ENCODE measurements at regions not wholly inside any gene's neighbourhood (a gene's known extent, or its start where the extent isn't known, plus 50 kb on each side); places are given as distances from the start of the nearest gene placed in this dataset.
"Not testable (repeated sequence)": the region's sequence is repeated elsewhere in the genome, so short reads cannot be mapped to it uniquely, and the experiment has no call there.

DNA sequence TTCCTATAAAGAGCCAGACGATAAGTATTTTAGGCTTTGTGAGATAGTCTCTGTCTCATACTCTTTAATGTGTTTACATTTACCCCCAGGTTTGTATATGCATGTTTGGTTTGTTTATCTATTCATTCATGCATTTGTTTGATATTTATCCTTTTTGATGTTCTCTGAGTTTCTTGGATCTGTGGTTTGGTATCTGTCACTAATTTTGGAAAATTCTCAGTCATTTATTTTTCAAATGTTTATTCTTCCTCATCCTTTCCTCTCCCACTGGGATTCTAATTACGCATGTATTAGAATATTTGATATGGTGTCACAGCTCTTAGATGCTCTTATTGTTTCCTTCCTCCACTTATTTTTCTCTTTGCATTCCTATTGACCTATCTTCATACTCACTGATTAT lies 143.2 kb downstream of the KBTBD2 start:
- H3K4me3 ChIP-seq; intact Hi-C loops (cut with DNase I); H3K9me3 ChIP-seq: not testable (repeated sequence)

DNA sequence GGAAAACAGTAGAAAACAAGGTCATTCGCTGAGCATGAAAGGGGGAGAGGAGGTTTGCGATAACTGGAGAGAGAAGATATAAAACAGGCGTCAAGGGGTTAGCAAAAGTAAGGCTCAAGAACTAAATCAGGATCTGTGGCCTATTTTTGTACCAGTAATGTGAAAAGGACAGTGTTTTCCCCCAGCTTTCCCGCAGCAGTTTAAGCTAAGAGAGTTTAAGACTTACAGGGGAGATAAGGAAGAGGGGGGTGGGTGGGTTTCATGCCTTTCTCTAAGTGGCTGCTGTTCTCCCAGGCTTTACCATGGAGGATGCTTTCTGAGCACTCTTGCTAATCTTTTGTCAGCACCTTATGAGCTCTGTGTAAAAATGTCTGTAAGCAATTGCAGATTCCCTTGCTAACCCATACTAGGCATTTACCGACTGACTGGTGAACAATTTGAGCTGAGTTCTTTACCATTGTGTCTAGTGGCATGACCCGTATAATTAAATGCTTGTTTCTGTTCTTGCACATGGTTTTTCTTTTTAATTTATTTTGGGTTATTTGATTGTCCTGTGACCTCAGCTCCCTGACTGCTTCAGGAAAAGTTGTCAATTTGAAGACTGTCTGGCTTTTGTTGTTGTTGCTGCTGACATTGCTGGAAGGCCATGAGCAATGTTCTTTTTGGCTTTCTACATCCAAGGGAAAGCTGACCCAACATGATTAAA lies 144.0 kb downstream of the KBTBD2 start:
- H3K9me3 ChIP-seq; H3K27me3 ChIP-seq; H3K4me1 ChIP-seq; DNase-seq (ENCODE audit: extremely low spot score in 2 of 2); H3K4me3 ChIP-seq; intact Hi-C loops (cut with DNase I); H3K36me3 ChIP-seq; H3K27ac ChIP-seq: not testable (repeated sequence)

More for the DNA sequence above, 143.2 kb downstream of the KBTBD2 start:
- not testable (repeated sequence) for H3K36me3 ChIP-seq; H3K27ac ChIP-seq; H3K4me1 ChIP-seq; DNase-seq (ENCODE audit: extremely low spot score in 2 of 2); H3K27me3 ChIP-seq

DNA sequence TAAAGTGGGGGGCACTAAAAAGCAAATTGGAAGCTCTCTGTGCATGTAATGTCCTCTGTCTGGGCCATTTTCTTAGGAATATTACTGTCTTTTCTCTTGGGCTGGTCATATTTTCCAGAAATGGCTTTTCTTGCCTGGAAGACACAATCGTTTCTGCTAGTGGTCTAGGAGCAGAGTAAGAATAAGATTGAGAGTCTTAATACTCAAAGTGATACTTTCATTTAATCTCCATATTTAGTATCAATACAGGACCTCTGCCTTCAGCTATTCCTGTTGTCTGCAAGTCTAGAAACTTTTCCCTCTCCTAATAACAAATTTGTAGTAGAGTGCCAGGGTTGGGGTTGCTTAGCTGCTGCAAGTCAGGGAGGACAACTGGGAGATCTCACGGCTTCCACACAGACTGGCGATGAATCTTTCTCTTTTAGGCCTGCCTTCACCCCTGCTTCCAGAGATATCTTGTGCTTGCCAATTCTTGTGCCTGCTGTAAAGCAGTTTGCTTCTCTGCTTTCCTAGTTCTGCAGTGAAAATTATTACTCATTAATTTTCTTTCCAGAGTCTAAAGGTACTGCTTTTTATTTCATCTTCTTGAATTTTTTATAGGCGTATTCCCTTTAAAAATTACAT lies 149.6 kb downstream of the KBTBD2 start:
- H3K36me3 ChIP-seq; H3K4me3 ChIP-seq; H3K4me1 ChIP-seq; H3K27ac ChIP-seq; DNase-seq (ENCODE audit: extremely low spot score in 2 of 2); intact Hi-C loops (cut with DNase I); H3K9me3 ChIP-seq; H3K27me3 ChIP-seq: not testable (repeated sequence)

DNA sequence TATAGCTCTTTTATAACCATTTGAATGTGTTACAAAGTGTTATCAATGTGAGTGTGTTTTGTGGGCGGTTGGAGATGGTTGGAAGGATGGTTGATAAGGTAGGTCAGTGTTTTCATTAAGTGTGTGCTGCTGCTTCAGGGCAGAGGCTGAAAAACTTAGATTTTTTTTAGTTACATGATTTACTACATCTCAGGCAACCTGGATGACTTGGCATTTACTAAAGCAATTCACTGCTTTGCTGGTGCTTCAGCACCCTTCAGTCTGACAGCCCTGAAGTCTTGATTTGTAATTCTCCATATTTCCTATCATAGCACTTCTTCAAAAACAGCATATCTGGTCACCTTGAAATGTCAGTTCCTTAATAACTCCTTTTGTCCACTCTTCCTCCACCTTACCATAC lies 151.8 kb downstream of the KBTBD2 start:
- intact Hi-C loops (cut with DNase I); H3K9me3 ChIP-seq; H3K27ac ChIP-seq; H3K4me1 ChIP-seq; H3K27me3 ChIP-seq; DNase-seq (ENCODE audit: extremely low spot score in 2 of 2); H3K36me3 ChIP-seq; H3K4me3 ChIP-seq: not testable (repeated sequence)

DNA sequence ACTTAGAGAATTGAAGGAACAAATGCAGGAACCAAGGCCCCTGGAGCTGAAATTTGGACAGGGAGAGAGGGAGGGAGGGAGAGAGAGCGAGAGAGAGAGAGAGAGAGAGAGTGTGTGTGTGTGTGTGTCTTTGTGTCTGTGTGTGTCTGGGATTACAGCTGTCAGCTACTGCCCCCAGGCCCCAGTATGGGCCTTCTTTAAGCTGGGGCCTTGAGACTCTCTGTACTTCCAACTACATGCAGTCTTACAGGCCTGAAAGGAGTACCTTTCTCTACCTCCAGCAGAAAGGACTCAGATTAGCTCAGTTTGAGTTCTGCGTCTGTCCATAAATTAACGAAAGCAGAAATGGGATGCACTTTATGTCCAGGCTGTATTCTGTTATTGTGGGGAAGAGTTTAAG lies 153.2 kb downstream of the KBTBD2 start:
- H3K36me3 ChIP-seq; H3K4me1 ChIP-seq; intact Hi-C loops (cut with DNase I); H3K27ac ChIP-seq; H3K9me3 ChIP-seq; H3K4me3 ChIP-seq; H3K27me3 ChIP-seq; DNase-seq (ENCODE audit: extremely low spot score in 2 of 2): not testable (repeated sequence)

DNA sequence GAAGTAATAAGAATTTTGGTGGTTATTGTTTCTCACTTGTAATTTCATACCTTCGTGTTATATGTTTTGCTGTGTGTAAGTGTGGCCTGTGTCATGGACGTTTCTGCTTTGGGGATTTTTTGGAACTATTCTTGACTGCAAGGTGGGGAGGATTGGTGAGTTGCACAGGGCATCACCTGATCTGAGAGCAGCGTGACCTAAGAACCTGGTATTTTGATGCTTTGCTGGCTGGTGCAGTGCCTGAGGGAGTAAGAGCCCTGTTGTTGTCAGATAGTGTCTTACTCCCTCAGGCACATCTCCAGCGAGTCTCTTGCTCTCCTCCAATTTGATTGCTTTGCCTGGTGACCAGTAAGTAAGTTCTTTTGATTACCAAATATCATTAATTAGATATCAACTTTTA lies 158.8 kb downstream of the KBTBD2 start:
- intact Hi-C loops (cut with DNase I); DNase-seq (ENCODE audit: extremely low spot score in 2 of 2); H3K27ac ChIP-seq: not testable (repeated sequence)

DNA sequence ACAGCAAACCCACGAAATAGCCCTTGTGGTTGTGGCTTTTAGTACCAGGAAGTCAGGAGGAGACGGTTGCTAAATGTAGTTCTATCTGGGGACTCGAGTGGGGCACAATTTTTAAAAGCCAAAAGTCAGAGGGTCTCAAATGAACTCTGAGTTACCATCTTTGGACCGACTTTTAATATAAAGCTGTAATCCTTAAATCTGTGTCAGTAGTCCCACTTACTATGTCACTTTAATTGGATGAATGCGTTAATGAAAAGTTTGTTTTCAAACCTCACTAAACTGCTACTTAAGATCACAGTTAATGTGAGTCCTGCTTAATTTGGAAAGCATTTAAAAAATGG lies 162.3 kb downstream of the KBTBD2 start:
- H3K4me1 ChIP-seq; intact Hi-C loops (cut with DNase I); DNase-seq (ENCODE audit: extremely low spot score in 2 of 2); H3K27ac ChIP-seq; H3K9me3 ChIP-seq; H3K36me3 ChIP-seq; H3K27me3 ChIP-seq: not testable (repeated sequence)
- H3K4me3 ChIP-seq, result peak overlapping the region; percentile 62 to 89

More for the DNA sequence above, 158.8 kb downstream of the KBTBD2 start:
- H3K36me3 ChIP-seq, H3K4me3 ChIP-seq, H3K27me3 ChIP-seq, H3K4me1 ChIP-seq, H3K9me3 ChIP-seq: not testable (repeated sequence)

DNA sequence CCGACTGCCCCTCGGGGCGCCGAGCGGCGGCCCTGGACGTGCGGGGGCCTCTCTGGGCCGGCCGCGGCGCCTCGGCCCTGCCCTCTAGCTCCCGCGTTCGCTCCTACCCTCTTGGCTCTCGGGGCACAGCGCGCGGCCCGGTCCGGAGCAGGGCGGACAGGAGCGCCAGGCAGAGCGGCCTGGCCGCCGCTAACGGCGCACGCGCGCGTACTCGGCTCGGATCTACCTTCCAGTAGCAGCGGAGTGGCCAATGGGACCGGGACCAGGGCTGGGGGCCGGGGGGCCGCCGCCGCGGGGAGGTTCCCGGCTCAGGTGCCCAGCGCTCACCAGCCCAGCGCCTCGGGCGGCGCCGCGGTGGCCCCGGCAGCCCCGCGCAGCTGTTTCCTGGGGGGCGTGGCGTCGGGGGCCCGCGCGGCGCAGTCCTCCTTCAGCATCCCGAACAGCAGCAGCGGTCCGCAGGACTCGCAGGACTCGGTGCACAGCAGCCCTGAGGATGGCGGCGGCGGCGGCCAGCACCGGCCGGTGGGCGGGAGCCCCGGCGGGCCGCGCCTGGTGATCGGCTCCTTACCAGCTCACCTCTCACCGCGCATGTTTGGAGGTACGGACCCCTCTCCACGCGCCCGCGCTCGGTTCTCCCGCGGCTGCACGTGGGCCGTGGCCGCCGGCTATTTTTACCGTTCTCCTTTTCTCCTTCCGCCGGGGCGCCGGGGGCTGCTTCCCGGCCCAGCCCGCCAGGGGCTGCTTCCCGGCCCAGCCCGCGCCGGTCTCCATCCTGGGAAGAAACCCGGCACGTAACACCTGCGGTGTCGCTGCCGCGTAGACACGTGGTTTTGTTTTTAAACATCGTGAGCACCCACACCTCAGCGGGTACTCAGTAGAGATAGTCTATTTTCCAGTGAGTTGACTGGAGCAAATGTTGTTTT lies 162.9 kb downstream of the KBTBD2 start:
- H3K9me3 ChIP-seq; DNase-seq (ENCODE audit: extremely low spot score in 2 of 2); H3K27me3 ChIP-seq; intact Hi-C loops (cut with DNase I); H3K36me3 ChIP-seq; H3K4me1 ChIP-seq: not testable (repeated sequence)
- Histone ChIP-seq H3K27ac (peak overlapping the region; percentile 79), H3K4me3 (peak overlapping the region; percentile 62 to 89)

DNA sequence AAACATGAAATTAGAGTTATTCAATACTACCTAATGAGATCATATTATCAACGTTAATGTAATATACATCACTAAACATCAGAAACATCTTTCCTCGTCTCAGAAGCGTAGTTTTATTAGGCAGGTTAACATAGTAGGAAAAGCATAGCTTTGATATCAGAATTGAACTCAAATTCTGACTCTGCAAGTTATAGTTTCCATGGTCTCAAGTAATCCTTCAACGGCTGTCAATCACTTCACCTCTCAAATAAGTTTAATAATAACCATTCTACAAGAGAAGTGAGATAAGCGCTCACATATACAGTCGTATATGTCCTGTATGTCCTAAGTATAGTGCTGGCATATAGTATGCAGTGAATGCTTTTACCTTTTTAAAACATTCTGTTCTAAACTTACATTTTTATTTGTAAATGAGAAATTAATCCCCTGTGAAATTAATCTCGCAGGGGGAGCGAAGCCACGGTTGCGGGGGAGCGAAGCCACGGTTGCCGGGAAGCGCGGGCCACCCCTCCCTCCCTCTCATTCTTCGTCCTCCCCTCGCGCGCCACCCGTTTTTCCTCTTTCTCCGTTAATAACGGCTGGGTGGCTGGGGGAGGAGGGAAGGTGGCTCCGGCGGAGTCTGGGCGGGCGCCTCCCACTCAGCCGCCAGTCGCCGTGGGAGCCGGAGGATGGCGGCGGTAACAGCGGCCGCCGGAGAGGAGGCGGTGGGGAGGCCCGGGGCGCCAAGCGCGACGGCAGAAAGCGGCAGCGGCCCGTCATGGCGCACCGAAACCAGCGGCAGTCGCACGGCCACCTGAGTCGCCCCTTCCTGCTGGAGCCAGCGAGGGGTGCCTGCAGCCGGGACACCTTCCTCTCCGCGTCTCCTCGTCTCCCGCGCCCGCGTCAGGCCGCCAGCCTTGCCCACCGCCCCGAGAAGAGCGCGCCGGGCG lies 163.8 kb downstream of the KBTBD2 start:
- H3K36me3 ChIP-seq; intact Hi-C loops (cut with DNase I); H3K4me1 ChIP-seq; H3K9me3 ChIP-seq; H3K27me3 ChIP-seq; DNase-seq (ENCODE audit: extremely low spot score in 2 of 2): not testable (repeated sequence)
- peak overlapping the region; percentile 79 for H3K27ac ChIP-seq
- peak overlapping the region; percentile 62 to 89 for H3K4me3 ChIP-seq

DNA sequence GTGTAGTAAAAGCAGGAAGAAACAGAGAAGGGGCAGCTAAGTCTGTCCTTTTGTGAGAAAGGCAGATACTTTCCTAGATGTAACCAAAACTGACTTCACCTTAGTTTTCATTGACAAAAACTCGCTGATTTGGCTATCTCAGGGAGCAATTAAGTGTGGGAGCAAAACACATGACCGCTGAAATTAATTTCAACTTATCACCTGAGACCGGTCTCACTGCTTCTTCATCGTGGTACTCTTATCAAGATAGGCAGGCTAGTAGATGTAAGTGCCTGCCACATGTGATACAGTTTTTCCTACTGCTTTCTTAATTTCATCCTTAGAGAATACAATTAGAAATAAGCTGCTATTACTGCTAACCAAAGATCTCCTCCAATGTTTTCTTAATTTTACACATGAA lies 168.7 kb downstream of the KBTBD2 start:
- H3K4me1 ChIP-seq; H3K4me3 ChIP-seq; DNase-seq (ENCODE audit: extremely low spot score in 2 of 2); H3K9me3 ChIP-seq; H3K27me3 ChIP-seq; intact Hi-C loops (cut with DNase I); H3K27ac ChIP-seq; H3K36me3 ChIP-seq: not testable (repeated sequence)
